SU-DHL-6 (cell line): ENCODE measurements at regions not wholly inside any gene's neighbourhood (a gene's known extent, or its start where the extent isn't known, plus 50 kb on each side); places are given as distances from the start of the nearest gene placed in this dataset.

ENCODE experiments used
- EZH2phosphoT487 ChIP-seq: fragments of 200-600 bp; sonication (generic), shearing (Covaris generic); conservative IDR thresholded peaks from 2 replicates; pipeline ENCODE4 v1.6.1; 2018; ENCODE audit warnings: mild to moderate bottlenecking, antibody characterized with exemption, low read length, moderate library complexity, mixed read lengths
- TF ChIP-seq, protein P1 (sequence below): fragments of 200-600 bp; sonication (generic); IDR thresholded peaks from one replicate; pipeline ENCODE4 v1.5.1; 2017; ENCODE audit warnings: antibody characterized with exemption, mild to moderate bottlenecking, low read length, moderate library complexity; ENCODE audit not compliant: insufficient read depth, poor library complexity, severe bottlenecking

DNA sequence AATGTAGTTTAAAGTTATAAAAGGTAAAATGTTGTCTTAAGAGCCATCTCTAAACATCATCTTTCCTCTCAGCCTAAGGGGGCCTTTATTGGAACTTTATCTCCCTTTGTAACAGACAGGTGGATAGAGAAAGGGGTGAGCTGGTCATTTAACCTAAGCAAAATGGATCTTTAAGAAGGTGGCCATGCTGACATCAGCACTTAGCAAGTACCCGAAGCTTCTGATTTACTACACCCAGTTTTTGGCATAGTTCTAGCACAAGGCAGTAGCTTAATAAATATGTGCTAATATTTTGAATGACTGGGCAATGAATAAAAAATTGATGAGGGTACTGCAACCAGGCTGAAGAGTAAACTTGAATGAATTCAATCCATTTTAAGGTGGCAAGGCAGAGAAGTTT lies 172.7 kb downstream of the GABRG1 start:
- TF ChIP-seq, protein P1, sequence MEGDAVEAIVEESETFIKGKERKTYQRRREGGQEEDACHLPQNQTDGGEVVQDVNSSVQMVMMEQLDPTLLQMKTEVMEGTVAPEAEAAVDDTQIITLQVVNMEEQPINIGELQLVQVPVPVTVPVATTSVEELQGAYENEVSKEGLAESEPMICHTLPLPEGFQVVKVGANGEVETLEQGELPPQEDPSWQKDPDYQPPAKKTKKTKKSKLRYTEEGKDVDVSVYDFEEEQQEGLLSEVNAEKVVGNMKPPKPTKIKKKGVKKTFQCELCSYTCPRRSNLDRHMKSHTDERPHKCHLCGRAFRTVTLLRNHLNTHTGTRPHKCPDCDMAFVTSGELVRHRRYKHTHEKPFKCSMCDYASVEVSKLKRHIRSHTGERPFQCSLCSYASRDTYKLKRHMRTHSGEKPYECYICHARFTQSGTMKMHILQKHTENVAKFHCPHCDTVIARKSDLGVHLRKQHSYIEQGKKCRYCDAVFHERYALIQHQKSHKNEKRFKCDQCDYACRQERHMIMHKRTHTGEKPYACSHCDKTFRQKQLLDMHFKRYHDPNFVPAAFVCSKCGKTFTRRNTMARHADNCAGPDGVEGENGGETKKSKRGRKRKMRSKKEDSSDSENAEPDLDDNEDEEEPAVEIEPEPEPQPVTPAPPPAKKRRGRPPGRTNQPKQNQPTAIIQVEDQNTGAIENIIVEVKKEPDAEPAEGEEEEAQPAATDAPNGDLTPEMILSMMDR: no peak
- TF ChIP-seq EZH2phosphoT487: no peak
